ENCODE measurements at regions not wholly inside any gene's neighbourhood (a gene's known extent, or its start where the extent isn't known, plus 50 kb on each side); places are given as distances from the start of the nearest gene placed in this dataset.

- TF ChIP-seq, protein P1, sequence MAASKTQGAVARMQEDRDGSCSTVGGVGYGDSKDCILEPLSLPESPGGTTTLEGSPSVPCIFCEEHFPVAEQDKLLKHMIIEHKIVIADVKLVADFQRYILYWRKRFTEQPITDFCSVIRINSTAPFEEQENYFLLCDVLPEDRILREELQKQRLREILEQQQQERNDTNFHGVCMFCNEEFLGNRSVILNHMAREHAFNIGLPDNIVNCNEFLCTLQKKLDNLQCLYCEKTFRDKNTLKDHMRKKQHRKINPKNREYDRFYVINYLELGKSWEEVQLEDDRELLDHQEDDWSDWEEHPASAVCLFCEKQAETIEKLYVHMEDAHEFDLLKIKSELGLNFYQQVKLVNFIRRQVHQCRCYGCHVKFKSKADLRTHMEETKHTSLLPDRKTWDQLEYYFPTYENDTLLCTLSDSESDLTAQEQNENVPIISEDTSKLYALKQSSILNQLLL (CRISPR knock-in tag; IDR thresholded peaks at IDR 0.05; ENCODE audit: borderline replicate concordance) = no peak
- peak; percentile 15 to 60; a peak in 2 of 4 replicates for TF ChIP-seq RAD21 (CRISPR knock-in tag; conservative IDR thresholded peaks at IDR 0.05 in 1 of 2, IDR thresholded peaks at IDR 0.05 in 1 of 2)
- TF ChIP-seq ZNF444 (CRISPR knock-in tag; IDR thresholded peaks at IDR 0.05) = no peak
- no peak for TF ChIP-seq EZH2 (IDR thresholded peaks at IDR 0.05; ENCODE audit: borderline replicate concordance, low read depth, low read length)
- TF ChIP-seq ZNF699 (CRISPR knock-in tag; IDR thresholded peaks at IDR 0.05; ENCODE audit: insufficient replicate concordance) = no peak
- no peak for TF ChIP-seq ZSCAN29 (IDR thresholded peaks at IDR 0.05)
- no peak for TF ChIP-seq ZNF12 (CRISPR knock-in tag; IDR thresholded peaks at IDR 0.05)
- TF ChIP-seq, protein P2, sequence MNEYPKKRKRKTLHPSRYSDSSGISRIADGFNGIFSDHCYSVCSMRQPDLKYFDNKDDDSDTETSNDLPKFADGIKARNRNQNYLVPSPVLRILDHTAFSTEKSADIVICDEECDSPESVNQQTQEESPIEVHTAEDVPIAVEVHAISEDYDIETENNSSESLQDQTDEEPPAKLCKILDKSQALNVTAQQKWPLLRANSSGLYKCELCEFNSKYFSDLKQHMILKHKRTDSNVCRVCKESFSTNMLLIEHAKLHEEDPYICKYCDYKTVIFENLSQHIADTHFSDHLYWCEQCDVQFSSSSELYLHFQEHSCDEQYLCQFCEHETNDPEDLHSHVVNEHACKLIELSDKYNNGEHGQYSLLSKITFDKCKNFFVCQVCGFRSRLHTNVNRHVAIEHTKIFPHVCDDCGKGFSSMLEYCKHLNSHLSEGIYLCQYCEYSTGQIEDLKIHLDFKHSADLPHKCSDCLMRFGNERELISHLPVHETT (CRISPR knock-in tag; conservative IDR thresholded peaks at IDR 0.05 in 1 of 2, IDR thresholded peaks at IDR 0.05 in 1 of 2) = no peak
- no peak for TF ChIP-seq HMG20A (CRISPR knock-in tag; conservative IDR thresholded peaks at IDR 0.05)
- TF ChIP-seq ELF4 (CRISPR knock-in tag; IDR thresholded peaks at IDR 0.05) = no peak
- TF ChIP-seq, protein P3, sequence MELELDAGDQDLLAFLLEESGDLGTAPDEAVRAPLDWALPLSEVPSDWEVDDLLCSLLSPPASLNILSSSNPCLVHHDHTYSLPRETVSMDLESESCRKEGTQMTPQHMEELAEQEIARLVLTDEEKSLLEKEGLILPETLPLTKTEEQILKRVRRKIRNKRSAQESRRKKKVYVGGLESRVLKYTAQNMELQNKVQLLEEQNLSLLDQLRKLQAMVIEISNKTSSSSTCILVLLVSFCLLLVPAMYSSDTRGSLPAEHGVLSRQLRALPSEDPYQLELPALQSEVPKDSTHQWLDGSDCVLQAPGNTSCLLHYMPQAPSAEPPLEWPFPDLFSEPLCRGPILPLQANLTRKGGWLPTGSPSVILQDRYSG (tag; conservative IDR thresholded peaks at IDR 0.05; ENCODE audit: low read depth) = no peak
- no peak for TF ChIP-seq HNRNPUL1 (IDR thresholded peaks at IDR 0.05; ENCODE audit: low read length)
- no peak for TF ChIP-seq ZNF217 (CRISPR knock-in tag; IDR thresholded peaks at IDR 0.05)
- no peak for TF ChIP-seq ZFX (CRISPR knock-in tag; IDR thresholded peaks at IDR 0.05)
- no peak for TF ChIP-seq ZNF121 (CRISPR knock-in tag; conservative IDR thresholded peaks at IDR 0.05)
- TF ChIP-seq HMGN3 (IDR thresholded peaks at IDR 0.05; ENCODE audit: borderline replicate concordance, extremely low read depth, insufficient read length, low read depth, low read length) = no peak
- TF ChIP-seq CHCHD3 (CRISPR knock-in tag; IDR thresholded peaks at IDR 0.05) = no peak
Measured at GRCh38 chr12:107402041-107403022, 283.3 kb upstream of the PWP1 start (continued).
